Lower leg skin (tissue), 3 donors: ENCODE measurements at regions not wholly inside any gene's neighbourhood (a gene's known extent, or its start where the extent isn't known, plus 50 kb on each side); places are given as distances from the start of the nearest gene placed in this dataset.

Experiments
- CTCF ChIP-seq, 3 donors: fragments of 450-650 bp; IDR thresholded peaks; one replicate each; pipeline ENCODE4 v1.5.1; 2016; ENCODE audit warnings: antibody characterized with exemption in 3 of 3, mild to moderate bottlenecking in 3 of 3, moderate library complexity in 2 of 3
- POLR2A ChIP-seq, 2 donors: fragments of 450-650 bp; IDR thresholded peaks; one replicate each; pipeline ENCODE4 v1.6.1; 2016 to 2017; ENCODE audit warnings: antibody characterized with exemption in 2 of 2, mild to moderate bottlenecking in 1 of 2, moderate library complexity in 1 of 2

- TF ChIP-seq CTCF (IDR thresholded peaks at IDR 0.05), result no peak
- no peak for TF ChIP-seq POLR2A (IDR thresholded peaks at IDR 0.05)
These were observed 670.5 kb downstream of the GABRG1 start for GRCh38 chr4:45453258-45453853.
